ENCODE measurements at regions not wholly inside any gene's neighbourhood (a gene's known extent, or its start where the extent isn't known, plus 50 kb on each side); places are given as distances from the start of the nearest gene placed in this dataset.

DNA sequence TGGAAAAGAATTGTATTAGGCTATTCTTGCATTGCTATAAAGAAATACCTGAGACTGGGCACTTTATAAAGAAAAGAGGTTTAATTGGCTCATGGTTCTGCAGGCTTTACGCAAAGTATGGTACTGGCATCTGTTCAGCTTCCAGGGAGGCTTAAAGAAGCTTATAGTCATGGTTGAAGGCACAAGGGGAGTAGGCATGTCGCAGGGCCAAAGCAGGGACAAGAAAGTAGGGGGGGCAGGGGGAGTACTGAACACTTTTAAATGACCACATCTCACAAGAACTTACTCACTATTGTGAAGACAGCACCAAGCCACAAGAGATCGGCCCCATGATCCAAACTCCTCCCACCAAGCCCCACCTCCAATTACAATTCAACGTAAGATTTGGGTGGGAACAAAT lies 152.5 kb upstream of the PHF14 start:
- DNase-seq: no peak

- no peak for DNase-seq
Measured at GRCh38 chr7:10824154-10824553, 149.5 kb upstream of the PHF14 start.

DNA sequence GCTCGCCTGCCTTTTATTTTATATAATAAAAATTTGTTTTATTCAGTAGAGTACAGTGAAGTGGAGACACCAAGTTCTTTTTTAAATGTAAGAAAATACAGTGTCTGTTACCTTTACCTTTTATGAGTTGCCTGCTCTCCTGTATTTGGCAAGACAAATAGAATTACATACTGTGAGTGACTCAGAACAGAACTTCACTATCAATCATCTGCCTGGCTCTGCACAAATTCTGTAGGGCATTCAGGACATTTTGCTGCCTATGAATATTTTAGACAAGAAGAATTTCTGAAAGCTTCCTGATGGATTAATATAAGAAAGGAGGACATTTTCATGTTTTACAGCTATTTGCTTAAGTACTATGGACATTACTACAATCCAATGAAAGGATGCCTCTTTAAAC lies 135.4 kb upstream of the PHF14 start:
- DNase-seq: no peak

- no peak for DNase-seq
Measured at GRCh38 chr7:10845225-10845624, 128.4 kb upstream of the PHF14 start.

- no peak for DNase-seq
Measured at GRCh38 chr7:10855583-10855982, 118.1 kb upstream of the PHF14 start.

DNA sequence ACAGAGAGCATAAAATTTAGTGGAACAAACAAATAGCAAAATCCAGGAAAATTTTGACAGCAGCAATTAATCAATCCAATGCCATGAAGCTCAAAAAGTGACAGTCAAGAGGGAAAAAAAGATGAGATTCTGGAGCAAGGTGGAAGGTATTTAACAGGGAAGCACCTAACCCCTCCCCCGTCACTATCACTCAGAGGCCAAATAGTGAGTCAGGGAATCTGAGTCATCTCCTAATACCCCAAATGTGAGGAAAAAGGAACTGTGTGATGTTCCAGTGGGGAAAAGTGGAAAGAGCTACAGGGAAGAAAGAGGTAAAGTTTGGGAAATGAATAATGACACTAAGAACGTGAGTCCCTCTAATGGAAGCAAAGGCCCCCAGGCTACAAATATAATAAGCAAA lies 113.2 kb upstream of the PHF14 start:
- DNase-seq: no peak

DNA sequence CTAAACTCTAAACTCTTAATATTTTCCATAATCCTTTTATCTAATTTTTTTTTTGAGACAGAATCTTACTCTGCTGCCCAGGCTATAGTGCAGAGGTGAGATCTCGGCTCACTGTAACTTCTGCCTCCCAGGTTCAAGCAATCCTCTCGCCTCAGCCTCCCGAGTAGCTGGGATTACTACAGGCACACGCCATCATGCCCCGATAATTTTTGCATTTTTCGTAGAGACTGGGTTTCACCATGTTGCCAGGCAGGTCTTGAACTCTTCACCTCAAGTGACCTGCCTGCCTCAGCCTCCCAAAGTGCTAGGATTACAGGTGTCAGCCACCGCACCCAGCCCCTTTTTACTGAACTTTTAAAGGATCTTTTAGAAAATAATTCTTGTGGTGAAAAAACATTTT lies 110.2 kb upstream of the PHF14 start:
- DNase-seq: no peak

DNA sequence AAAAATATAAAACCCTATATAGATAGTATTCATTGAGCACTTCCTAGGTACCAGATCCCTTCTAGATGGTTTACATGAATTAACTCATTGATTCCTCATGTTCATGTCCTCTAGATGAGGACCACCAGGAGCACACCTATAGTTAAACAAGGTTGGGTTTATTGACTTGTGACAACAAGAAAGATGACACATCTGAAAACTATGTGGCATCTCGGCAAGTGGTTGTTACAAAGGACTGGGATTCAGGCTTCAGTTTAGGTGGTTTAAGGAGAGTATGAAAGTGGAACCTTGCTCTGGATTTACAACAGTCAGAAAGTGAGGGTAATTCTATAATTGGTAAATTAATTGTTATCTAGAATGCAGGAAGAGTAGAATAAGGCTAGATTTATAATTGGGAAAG lies 99.0 kb upstream of the PHF14 start:
- DNase-seq: no peak

DNA sequence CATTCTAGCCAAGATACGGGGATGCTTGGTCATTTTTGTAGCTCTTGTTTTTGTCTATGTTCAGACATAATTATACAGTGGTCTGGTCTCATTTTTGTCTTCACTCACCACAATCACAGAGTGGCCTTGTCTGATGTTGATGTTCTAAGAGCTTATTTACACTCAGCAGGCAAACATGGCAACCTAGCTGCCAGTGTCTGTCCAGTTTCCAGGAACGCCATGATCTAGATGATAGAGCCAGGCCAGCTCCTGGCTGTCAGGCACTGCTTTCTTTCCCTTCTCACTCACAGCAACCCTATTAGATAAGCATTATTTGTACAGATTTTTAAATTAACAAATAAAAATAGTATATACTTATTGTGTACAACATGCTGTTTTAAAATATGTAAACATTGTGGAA lies 98.6 kb upstream of the PHF14 start:
- DNase-seq: no peak

- no peak for DNase-seq
Measured at GRCh38 chr7:10888861-10889260, 84.8 kb upstream of the PHF14 start.

DNA sequence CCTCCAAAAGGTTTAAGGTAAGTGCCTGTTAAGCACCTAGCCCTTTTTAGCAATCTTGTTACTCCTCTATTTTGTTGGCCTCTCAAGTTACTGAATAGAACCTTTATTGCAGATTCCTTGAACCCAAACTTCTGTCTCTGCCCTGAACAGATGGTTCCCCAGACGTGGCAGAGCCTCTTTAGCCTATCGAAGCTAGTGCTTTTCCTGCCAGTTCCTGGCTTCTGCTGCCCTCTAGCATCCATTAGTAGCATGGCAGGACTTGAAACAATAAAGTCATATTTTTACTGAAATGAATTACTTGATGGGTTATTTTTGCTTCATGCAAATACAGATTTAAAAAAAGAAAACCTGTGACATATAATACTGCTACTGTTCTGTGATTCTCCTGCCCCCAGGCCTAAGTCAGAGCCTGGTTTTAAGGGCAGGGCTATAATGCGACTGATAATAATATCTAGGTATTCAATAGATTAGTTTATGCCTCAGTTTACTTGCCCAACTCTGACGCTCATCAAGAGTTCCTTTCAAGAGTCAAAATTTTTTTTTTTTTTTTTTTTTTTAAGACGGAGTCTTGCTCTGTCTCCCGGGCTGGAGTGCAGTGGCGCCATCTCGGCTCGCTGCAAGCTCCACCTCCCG lies 84.3 kb upstream of the PHF14 start:
- no peak for DNase-seq

- no peak for DNase-seq
Measured at GRCh38 chr7:10908600-10908999, 65.1 kb upstream of the PHF14 start.

DNA sequence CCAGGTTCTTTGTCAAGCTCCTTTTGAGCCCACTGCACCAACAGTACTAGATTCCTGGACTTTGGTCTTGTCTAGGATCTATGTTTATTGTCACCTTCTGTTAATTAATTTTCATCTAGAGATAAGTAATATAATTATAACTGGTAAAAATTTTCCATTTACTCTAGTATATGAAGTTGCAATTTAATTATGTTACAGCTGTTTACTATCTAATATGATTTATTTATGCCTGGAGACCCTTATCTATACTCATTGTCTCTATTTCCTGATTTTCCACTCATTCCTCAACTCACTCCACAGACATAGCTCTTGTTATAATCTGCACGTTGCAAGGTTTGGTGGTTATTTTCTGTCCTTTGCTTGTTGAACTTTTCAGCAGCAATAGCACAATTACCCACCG lies 63.2 kb upstream of the PHF14 start:
- DNase-seq: no peak

GRCh38 chr7:10912077-10912476 lies 61.6 kb upstream of the PHF14 start:
- no peak for DNase-seq

GRCh38 chr7:10913457-10913856 lies 60.2 kb upstream of the PHF14 start:
- no peak for DNase-seq

- DNase-seq: no peak
Measured at GRCh38 chr7:10918093-10918590, 55.5 kb upstream of the PHF14 start.

- DNase-seq: no peak
Measured at GRCh38 chr7:10919923-10920322, 53.7 kb upstream of the PHF14 start.

All from DMS79 (cell line).